ENCODE measurements at regions not wholly inside any gene's neighbourhood (a gene's known extent, or its start where the extent isn't known, plus 50 kb on each side); places are given as distances from the start of the nearest gene placed in this dataset.

- Histone ChIP-seq H3K9ac (ENCODE audit: low read length) (no peak overlapping the region), H3K4me2 (replicated peaks; ENCODE audit: low read depth, low read length, poor library complexity, severe bottlenecking) (peak overlapping the region; percentile 78)
These were observed 90.9 kb upstream of the RUNX3 start for GRCh38 chr1:25020851-25021590.

More at GRCh38 chr1:25020851-25021590, 90.9 kb upstream of the RUNX3 start:
- Histone ChIP-seq H3K27ac (ENCODE audit: low read length in 2 of 2) (peak overlapping the region; percentile 97), H3K4me1 (ENCODE audit: control insufficient read depth in 2 of 2, insufficient read depth in 2 of 2, low read length in 2 of 2) (peaks cover 49 to 58% of the 10 kb centered on the region in 2 donors), H3K4me3 (ENCODE audit: control extremely low read depth in 1 of 5, extremely low read depth in 1 of 5, insufficient read depth in 1 of 5, low read depth in 2 of 5, low read length in 4 of 5) (no peak overlapping the region), H3K9me3 (ENCODE audit: control extremely low read depth in 1 of 3, control insufficient read depth in 2 of 3, insufficient read depth in 1 of 3, low read length in 2 of 3) (peaks cover 0 to 3% (median 0%) of the 10 kb centered on the region in 3 donors), H3K36me3 (replicated peaks in 1 of 2; ENCODE audit: control extremely low read depth in 1 of 2, control insufficient read depth in 1 of 2, extremely low read depth in 1 of 2, insufficient read depth in 2 of 2, low read length in 1 of 2) (no peaks in the 10 kb centered on the region), H4K20me1 (ENCODE audit: control insufficient read depth, insufficient read depth, low read length, poor library complexity, severe bottlenecking) (no peaks in the 10 kb centered on the region), H3K27me3 (replicated peaks in 1 of 4; ENCODE audit: control extremely low read depth in 1 of 4, control insufficient read depth in 3 of 4, insufficient read depth in 4 of 4, low read length in 3 of 4) (no peaks in the 10 kb centered on the region), H3K79me2 (ENCODE audit: control insufficient read depth, insufficient read depth, low read length) (no peaks in the 10 kb centered on the region), H2AFZ (ENCODE audit: insufficient read depth, low read depth, low read length, poor library complexity, severe bottlenecking) (peak overlapping the region; percentile 12)
- ChIA-PET CTCF (interaction anchor here (1.6 kb wide), 1 partner anchor 11 kb away, joined by 5 read pairs; no protein-coding TSS in a partner anchor), POLR2A (interaction anchor here (1.0 to 1.1 kb wide), 2 partner anchors 16 to 92 kb away, joined by 3 to 4 read pairs; no protein-coding TSS in a partner anchor)
- Mint-ChIP-seq H3K9me3 (ENCODE audit: insufficient read depth) (no peaks in the 10 kb centered on the region), H3K4me3 (peak overlapping the region; percentile 82), H3K4me1 (peaks cover 57% of the 10 kb centered on the region), H3K27me3 (no peaks in the 10 kb centered on the region), H3K27ac (peak overlapping the region; percentile 94)
- TF ChIP-seq CTCF (IDR thresholded peaks at IDR 0.05) (no peak), EZH2 (IDR thresholded peaks at IDR 0.05; ENCODE audit: borderline replicate concordance, insufficient read depth, low read depth, low read length, poor library complexity, severe bottlenecking) (no peak)
- DNase-seq = no peak
- no peak for ATAC-seq (ENCODE audit: low read depth)
- intact Hi-C loops (cut with micrococcal nuclease) = loop anchor here (5.0 kb wide), 1 partner anchor 34 kb away; no protein-coding TSS in a partner anchor
- 88% methylated on average over 18 of the region's 22 CpGs for WGBS (ENCODE audit: insufficient coverage)
